ENCODE measurements at regions not wholly inside any gene's neighbourhood (a gene's known extent, or its start where the extent isn't known, plus 50 kb on each side); places are given as distances from the start of the nearest gene placed in this dataset.
"Not testable (repeated sequence)": the region's sequence is repeated elsewhere in the genome, so short reads cannot be mapped to it uniquely, and the experiment has no call there.

DNA sequence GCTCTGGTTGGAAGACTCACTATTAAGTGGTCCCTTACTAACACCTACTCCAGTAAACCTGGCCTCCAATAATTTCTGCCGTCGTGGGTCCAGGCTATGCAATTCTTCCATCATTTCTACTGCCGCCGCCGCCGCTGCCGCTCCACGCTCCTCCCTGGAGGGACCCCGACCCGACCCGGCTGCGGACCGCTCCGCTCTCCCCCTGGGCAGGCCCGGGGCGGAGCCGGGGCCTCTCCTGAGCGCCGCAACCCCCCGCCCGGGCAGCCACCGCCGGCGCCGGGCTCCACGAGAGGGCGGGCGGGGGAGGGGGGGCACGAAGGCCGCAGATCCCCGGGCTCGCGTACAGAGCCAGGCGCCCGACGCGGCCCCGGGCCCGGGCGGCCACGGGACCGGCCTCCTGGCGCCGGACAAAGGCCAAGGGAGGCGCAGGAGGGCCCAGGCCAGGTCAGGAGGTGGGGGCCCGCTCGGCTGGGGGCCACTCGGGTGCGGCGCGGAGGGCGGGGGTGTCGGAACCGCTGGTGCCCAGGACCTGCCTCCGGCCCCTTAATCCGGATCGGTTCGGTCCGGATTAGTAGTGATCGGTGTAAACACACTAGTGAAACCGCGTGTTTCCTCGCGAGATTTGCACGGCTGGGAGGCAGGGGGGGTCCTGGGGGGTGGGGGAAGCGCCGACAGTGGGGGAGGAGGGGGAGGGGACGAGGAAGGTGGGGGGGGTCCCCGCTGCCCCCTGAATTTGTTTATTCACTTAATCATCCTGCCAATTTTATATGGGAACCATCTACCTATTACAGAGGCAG, 215.1 kb upstream of the CCL2 start:
- not testable (repeated sequence) for DNase-seq (ENCODE audit: low read depth, low spot score)

GRCh38 chr17:34045990-34046389, 209.1 kb upstream of the CCL2 start:
- POLR2A ChIA-PET = no interaction called here
- no peak for DNase-seq (ENCODE audit: low read depth, low spot score)
- H3K4me3 ChIP-seq (ENCODE audit: low read depth, low read length) = no peak overlapping the region
- TF ChIP-seq CTCF (IDR thresholded peaks at IDR 0.05; ENCODE audit: low read depth, low read length) = no peak
- H3K9me3 ChIP-seq (ENCODE audit: control insufficient read depth, insufficient read depth, low read length) = no peaks in the 10 kb centered on the region; the same call in 1 of the 2 replicates
- H3K27ac ChIP-seq (ENCODE audit: low read depth, low read length) = no peak overlapping the region
- H3K27me3 ChIP-seq (ENCODE audit: control insufficient read depth, insufficient read depth, low read length) = no peaks in the 10 kb centered on the region
- CTCF ChIA-PET = no interaction called here

More for the DNA sequence above, 215.1 kb upstream of the CCL2 start:
- H3K27ac ChIP-seq (ENCODE audit: low read depth, low read length); POLR2A ChIA-PET; H3K27me3 ChIP-seq (ENCODE audit: control insufficient read depth, insufficient read depth, low read length); H3K4me3 ChIP-seq (ENCODE audit: low read depth, low read length); H3K9me3 ChIP-seq (ENCODE audit: control insufficient read depth, insufficient read depth, low read length); CTCF ChIA-PET: not testable (repeated sequence)

GRCh38 chr17:34051046-34051445, 204.0 kb upstream of the CCL2 start:
- no peak for DNase-seq (ENCODE audit: low read depth, low spot score)
- no peak overlapping the region for H3K27ac ChIP-seq (ENCODE audit: low read depth, low read length)
- no peaks in the 10 kb centered on the region for H3K9me3 ChIP-seq (ENCODE audit: control insufficient read depth, insufficient read depth, low read length)
- H3K27me3 ChIP-seq (ENCODE audit: control insufficient read depth, insufficient read depth, low read length) = no peaks in the 10 kb centered on the region
- H3K4me3 ChIP-seq (ENCODE audit: low read depth, low read length) = no peak overlapping the region
- ChIA-PET POLR2A (no interaction called here), CTCF (interaction anchor here (0.6 kb wide), 1 partner anchor 469 kb away, joined by 3 read pairs; no protein-coding TSS in a partner anchor)
- no peak for TF ChIP-seq CTCF (IDR thresholded peaks at IDR 0.05; ENCODE audit: low read depth, low read length)

GRCh38 chr17:34054495-34054894, 200.6 kb upstream of the CCL2 start:
- no peak overlapping the region for H3K27ac ChIP-seq (ENCODE audit: low read depth, low read length)
- H3K27me3 ChIP-seq (ENCODE audit: control insufficient read depth, insufficient read depth, low read length) = no peaks in the 10 kb centered on the region
- POLR2A ChIA-PET = no interaction called here
- H3K4me3 ChIP-seq (ENCODE audit: low read depth, low read length) = no peak overlapping the region
- CTCF ChIA-PET = no interaction called here
- DNase-seq (ENCODE audit: low read depth, low spot score) = no peak
- no peak for TF ChIP-seq CTCF (IDR thresholded peaks at IDR 0.05; ENCODE audit: low read depth, low read length)
- peaks cover 3% of the 10 kb centered on the region; the same call in 1 of the 2 replicates for H3K9me3 ChIP-seq (ENCODE audit: control insufficient read depth, insufficient read depth, low read length)

DNA sequence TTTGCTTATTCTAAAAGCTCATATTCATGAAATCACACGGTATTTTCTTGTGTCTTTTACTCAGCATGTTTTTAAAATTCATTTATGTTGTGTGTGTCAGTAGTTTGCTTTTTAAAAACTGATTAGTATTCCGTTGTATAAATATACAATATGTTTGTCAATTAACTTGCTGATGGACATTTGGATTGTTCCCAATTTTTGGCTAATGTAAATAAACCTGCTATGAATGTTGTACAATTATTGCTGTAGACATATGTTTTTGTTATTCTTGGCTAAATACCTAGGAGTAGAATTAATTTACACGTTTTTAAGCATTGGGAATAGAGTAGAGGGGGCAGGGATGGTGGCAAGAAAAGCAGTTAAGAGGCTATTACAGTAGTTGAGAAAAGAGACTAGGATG, 199.5 kb upstream of the CCL2 start:
- Histone ChIP-seq H3K27ac (ENCODE audit: low read depth, low read length) (no peak overlapping the region), H3K9me3 (ENCODE audit: control insufficient read depth, insufficient read depth, low read length) (peaks cover 3% of the 10 kb centered on the region; the same call in 1 of the 2 replicates), H3K4me3 (ENCODE audit: low read depth, low read length) (no peak overlapping the region), H3K27me3 (ENCODE audit: control insufficient read depth, insufficient read depth, low read length) (no peaks in the 10 kb centered on the region)
- no peak for TF ChIP-seq CTCF (IDR thresholded peaks at IDR 0.05; ENCODE audit: low read depth, low read length)
- DNase-seq (ENCODE audit: low read depth, low spot score) = no peak
- ChIA-PET POLR2A (no interaction called here), CTCF (no interaction called here)

All from AG04450 (cell line).